HT-29 (cell line): ENCODE measurements at regions not wholly inside any gene's neighbourhood (a gene's known extent, or its start where the extent isn't known, plus 50 kb on each side); places are given as distances from the start of the nearest gene placed in this dataset.
"Not testable (repeated sequence)": the region's sequence is repeated elsewhere in the genome, so short reads cannot be mapped to it uniquely, and the experiment has no call there.

Source experiments
- DNase-seq: peaks from one replicate; pipeline ENCODE4 v3.0.0-alpha.2; 2015; ENCODE audit warnings: low spot score

DNA sequence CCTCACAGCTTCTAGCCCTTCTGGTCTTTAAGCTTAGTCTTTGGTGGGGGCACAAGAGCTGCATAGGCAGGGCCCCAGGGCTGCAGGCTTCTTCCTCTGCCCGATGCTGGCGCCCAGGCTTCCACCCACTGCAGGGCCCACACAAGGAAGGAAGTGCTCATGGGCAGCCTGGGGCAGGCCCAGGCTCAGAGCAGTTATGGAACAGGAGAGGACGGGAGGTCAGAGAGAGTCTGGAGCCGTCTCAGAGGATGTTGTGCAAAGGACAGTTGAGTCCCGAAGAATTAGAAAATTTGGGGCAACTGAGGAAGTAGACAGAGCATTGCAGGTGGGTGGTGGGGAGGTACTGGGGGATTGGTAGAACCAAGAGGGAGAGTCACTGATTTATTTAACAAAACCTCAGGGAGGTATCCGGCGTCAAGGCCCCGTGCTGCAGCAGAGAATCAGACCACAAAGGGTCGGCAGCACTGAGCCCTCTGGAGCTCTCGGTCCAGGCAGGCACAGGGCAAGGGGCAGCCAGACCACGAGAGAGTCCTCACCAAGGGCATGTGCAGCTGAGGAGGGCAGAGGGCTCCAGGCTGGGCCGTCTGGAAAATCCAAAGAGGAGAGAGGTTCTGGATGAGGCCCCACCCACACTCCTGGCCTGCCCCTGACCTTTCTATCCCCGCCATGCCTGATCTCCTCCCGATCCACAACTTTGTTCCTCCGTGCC is 110.8 kb upstream of the GLI2 start:
- no peak for DNase-seq

DNA sequence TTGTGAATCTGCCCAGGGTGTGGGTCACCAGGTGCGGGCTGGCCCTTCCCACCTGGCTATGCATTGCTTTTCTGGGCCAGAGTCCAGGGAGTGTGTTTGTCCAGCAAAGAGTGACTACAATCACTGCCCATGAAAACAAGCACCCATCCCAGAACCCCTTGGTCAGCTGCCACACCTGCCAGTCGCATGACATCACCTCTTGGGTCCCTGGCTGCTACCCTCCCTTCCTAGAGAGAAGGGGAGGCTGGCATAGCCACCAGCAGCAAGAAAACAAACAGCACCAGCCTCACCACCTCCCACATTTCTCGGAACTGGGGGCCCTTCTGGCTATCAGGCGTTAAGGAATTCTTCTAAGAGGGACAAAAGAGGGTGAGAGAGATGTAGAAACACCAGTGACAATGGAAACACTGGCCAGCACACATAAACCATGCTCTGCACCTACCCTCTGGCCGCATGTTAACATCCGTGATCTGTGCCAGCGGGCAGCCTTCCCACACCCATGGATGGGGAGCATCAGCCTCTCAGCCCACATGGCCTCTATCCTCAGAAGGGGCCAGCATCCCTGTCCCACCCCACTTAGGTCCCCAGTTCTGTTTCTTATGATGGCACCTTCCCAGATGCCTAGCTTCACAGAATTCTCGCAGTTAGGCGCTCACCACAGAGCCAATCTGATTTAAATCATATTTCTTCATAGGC is 109.7 kb upstream of the GLI2 start:
- DNase-seq: peak; percentile 6

DNA sequence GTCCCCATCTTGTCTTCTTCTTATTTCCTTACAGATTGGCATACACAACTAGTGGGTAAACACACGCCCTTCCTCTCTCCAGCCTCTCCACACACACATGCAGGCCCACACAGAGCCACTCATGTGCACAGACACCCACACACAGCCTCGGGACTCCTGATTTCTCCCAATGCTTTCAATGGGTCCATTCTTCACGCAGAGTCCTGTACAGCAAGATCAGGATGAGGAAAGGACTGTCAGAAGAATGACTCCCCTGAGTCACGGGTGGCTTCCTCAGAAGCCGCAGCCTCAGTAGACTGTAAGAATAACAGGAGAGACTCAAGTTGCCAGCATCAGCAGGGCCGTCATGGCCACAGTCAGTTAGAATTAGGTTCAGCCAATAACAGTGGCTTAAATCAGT is 109.1 kb upstream of the GLI2 start:
- DNase-seq: no peak

DNA sequence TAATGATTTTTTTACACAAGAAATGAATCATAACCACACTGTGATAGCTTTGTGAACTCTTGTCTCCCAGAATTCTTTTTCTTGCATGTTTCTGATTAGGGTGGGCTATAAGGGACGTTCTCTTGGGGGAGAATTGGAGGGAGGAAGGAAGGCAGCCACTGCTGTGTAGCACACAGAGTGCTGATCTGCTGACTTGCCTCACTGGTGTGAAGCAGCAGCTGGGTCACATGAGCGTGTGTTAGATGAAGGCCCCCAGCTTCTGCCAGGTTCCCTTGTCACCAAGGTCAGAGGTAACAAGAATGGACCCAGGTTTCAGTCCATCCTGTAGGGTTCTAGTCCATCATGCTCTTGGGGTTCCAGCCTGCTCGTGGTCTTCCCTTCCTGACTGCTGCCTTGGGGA is 107.4 kb upstream of the GLI2 start:
- no peak for DNase-seq

DNA sequence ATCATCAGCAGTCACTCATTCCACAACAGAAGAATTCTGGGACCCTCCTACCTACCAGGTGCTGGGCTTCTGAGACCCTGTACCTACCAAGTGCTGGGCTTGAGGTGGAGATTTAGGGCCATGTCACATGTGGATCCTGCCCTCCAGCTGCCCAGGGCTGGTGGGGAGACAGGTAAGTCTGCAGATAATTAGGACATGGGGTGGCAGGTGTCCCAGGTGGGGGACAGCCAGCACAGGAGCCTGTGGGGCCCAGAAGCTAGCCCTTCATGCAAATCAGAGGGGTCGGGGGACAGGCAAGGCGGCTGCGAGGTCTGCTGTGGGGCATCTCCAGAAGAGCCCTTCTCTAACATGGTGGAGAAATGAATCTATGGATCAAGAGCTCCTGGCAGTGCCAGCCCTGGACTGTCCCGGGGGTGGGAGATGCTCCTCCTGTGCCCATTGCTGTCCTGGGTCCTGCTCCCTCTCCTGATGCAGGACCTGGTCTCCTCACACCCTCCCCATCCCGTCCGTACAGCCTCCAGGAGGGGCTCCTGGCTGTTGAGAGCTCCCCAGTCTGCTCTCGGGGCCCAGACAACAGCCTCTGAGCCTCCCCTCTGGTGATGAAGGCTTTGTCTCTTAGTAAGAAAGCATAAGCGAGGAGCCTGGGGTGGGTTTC is 106.3 kb upstream of the GLI2 start:
- no peak for DNase-seq

DNA sequence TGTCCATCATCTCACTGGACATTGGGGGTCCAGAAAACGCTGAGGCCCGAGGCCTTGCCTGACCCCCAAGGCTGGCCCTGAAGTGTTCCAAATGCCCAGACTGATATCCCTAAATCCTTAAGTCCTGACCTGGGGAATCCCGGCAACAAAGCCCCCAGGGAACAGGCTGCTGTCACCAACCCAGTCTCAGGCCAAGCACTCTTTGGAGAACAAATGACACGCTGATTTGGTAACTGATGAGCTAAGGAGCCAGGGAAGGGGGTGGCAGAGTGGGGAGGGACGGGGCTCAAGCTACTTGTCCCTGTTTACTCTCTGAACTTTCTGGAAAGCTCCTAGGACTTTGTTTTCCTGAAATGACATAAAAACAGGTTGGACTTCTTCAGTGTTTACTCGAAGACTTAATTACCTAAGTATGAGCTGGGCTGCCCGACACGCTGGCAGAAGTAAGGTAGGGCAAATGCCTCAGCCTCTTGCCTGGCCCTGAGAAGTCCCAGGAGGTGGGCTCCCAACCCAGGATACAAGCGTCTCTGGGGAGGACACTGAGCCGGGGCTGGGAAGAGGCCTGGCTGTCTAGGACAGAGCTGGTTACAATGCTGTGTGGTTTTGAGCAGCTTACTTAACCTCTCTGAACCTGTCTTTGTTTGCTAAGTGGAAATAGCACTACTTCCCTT is 105.5 kb upstream of the GLI2 start:
- no peak for DNase-seq

DNA sequence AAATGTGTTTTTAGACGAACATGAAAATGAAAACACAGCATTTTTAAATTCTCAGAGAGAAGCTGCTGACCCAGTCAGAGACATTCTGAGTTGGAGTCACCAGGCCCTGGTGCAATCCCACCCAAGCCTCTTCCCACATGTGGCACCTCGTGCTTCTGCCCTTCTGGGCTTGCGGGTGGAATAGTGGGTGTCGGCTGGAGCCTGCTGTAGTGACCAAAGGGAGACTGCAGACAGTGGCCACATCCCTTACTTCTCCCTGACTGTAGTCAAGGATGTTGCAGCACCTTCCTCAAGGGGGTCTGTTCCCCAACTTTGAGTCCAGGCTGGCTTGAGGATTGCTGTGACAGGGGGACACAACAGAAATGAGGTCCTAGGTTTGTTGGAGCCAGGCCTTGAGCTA is 104.4 kb upstream of the GLI2 start:
- no peak for DNase-seq

DNA sequence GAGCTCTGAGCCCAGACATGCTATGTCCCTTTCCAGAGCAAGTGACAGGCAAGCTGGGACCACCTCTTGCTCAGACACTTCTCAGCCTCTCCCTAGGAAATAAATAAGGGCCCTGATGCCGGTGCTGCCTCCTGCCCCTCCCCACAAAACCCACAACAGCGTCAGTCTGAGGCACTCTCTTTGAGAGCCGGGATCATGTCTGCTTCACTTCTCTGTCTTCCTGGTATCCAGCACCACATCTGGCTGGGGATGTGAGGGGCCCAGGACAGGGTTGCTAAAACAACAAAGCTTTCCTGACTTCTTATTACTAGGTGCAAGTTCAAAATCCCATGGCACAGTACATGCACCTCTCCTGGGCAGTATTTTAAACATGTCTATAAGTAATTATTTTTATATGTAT is 103.9 kb upstream of the GLI2 start:
- no peak for DNase-seq

DNA sequence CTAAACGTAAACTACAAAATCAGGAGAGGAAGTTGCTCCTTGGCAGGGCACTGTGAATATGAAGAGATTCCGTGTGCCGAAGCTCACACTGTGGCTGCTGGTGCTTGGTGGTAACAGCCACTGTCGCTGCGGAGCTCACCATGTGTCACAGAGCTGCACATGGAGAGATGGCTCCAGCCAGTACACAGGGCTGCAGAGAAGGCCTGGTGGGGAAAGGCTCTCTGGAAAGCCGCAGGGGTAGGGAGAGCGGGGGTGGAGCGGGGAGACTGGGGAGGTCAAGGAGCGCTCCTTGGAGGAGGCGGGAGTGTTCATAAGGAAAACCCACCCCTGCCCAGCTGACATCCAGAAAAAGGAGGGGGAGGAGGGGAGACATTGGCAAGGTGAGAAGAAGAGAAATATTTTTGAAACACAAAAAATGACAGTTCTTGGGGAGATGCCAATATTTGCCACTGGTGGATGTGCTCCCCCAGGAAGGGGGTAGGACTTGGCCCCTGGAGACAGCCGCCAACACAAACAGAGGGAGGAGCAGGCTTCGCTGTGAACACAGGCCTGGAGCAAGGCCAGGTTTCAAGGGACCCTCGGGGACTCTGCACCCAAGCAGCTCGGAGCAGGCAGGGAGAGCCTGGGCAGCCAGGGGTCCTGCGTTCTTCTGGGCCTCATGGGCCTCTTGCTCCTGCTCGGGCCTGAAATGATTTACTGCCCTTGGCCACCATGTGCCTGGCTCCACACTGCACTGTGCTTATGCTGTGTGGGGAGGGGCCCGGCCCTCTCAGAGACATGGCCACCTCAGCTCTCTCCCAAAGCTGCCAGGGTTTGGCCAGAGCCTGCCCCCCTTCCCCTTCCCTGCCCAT is 102.6 kb upstream of the GLI2 start:
- no peak for DNase-seq

DNA sequence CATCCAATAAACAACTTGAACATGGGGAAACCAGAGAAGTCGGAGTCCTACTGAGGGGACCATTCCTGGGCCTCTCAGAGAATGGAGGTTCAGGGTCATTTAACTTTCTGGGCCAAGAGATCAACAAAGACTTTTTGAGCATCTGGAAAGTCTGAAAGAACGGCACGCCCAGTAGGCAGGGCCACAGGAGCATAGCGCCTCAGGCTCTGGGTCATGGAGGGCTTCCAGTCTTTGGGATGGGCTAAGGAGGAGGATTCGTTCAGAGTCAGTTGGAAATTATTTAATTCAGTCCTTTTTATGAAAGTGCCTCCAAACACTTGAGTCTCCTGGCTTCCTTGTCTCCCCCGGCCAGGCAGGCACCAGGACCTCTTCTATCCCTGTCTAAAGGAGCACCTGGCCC is 101.1 kb upstream of the GLI2 start:
- DNase-seq: no peak

DNA sequence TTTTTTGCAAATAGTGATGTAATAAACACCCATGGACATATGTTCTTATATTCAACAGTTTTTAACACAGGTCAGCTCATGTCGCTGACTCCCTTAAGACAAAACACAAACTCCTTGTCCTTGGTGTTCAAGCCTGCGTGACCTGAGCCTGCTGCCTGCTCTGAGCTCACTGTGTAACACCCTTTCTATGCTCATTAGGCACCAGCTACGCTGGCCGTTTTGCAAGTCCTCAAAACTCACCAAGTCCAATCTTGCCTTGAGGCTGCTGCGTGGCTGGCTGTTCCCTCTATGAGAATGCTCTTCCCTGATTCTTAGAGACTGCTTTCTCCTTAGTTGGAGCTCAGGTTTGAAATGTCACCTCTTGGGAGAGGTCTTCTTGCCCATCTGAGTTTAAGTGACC is 100.5 kb upstream of the GLI2 start:
- no peak for DNase-seq

DNA sequence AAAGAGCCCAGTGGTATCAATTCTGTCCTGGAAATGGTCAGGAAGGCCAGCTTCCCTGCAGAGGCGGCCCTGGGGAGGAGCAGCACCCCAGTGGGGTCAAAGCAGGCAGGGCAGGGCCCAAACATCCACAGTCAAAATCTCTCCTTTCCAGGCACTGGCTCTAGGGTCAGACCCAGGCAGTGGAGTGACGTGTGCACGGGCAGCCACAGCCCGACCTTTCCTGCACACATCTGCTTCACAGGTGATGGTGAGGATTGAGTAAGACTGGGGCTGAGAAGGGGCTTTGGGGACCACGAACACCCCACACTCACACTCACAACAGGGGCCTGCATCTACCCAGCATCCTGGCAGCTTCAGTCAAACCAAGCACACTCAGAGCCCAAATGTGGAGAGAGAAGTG is 97.8 kb upstream of the GLI2 start:
- no peak for DNase-seq

DNA sequence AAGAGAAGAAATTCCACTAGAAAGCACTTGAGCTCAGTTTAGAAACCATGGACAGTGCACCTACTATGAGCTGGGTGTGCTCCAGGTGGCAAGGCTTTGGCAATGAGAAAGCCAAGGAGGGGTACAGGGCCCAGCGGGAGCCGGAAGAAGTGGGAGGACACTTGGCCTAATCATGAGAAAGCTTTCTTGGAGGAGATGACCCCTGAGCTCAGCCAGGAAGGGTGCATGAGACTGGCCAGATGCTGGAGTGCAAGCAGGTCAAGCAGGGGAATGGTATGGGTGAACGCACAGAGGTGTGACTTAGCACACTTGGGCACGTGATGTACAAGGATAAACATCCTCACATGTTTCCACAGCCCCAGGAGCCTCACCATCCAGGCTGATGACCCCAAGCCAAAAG is 97.2 kb upstream of the GLI2 start:
- DNase-seq: no peak

DNA sequence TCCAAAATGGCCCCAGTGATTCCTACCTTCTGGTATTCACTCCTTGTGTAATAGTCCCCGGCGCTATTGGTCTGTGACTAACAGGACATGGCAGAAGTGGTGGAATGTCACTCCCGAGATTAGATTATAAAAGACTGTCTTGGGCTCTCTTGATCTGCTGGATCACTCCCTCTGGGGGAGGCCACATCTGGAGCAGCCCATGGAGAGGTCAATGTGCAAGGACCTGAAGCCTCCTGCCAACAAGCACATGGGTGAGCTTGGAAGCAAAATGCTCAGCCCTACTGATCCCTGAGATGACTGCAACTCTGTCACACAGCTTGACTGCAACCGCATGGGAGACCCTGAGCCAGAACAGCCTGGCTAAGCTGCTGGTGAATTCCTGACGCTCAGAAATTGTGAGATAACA is 94.3 kb upstream of the GLI2 start:
- DNase-seq: no peak

DNA sequence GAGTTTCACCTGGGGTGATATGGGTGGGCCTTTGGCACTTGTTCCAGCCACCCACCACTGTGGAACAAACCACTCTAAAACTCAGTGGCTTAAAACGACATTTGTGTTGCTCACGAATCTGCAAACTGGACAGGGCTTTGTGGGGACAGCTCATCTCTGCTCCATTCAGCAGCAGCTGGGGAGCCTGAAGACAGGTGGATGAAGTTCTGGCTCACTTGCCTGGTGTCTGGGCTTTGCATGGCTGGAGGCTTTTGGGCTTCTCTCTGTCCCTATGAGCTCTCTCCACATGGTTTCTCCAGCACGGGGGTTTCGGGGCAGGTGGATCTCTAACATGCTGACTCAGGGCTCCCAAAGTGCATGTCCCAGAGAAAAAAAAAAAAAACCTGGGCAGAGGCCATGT is 93.0 kb upstream of the GLI2 start:
- DNase-seq: no peak

DNA sequence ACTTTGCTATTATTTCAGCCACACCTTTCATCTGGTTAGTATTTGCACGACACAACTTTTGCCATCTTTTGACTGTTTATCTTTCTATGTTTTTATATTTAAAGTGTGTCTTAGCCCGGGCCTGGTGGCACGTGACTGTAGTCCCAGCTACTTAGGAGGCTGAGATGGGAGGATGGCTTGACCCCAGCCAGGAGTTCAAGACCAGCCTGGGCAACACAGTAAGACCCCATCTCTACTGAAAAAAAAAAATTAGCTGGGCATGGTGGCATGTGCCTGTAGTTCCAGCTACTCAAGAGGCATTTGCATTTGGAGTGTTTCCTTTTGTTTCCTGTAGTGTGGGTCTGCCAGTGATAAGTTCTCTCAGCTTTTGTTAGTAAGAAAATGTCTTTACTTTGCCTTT is 88.7 kb upstream of the GLI2 start:
- no peak for DNase-seq

DNA sequence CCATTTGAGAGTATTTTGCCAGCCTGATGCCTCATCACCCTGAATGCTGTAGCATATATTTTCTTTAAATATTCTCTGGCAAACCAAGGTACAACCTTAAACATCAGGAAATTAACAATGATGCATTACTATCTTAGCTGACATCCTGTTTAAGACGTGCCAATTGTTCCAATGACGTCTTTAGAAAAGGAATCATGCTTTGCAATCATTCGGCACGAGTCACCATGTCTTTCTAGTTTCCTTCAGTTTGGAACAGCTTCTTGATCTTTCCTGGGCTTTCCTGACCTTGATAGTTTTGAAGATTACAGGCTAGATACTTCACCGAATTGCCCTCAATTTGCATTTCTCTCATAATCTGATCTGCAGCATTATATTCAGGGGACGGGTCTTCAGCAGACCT is 88.2 kb upstream of the GLI2 start:
- DNase-seq: no peak

DNA sequence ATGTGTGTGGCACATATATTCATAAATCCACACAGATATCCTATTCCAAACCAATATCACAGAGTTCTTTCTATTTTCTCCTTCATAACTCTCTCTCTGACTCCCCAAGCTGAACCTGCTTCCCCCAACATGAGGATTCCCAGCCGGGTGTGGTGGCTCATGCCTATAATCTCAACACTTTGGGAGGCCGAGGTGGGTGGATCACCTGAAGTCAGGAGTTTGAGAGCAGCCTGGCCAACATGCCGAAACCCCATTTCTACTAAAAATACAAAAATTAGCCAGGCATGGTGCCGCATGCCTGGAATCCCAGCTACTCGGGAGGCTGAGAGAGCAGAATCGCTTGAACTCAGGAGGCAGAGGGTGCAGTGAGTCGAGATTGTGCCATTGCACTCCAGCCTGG is 86.3 kb upstream of the GLI2 start:
- DNase-seq: not testable (repeated sequence)

DNA sequence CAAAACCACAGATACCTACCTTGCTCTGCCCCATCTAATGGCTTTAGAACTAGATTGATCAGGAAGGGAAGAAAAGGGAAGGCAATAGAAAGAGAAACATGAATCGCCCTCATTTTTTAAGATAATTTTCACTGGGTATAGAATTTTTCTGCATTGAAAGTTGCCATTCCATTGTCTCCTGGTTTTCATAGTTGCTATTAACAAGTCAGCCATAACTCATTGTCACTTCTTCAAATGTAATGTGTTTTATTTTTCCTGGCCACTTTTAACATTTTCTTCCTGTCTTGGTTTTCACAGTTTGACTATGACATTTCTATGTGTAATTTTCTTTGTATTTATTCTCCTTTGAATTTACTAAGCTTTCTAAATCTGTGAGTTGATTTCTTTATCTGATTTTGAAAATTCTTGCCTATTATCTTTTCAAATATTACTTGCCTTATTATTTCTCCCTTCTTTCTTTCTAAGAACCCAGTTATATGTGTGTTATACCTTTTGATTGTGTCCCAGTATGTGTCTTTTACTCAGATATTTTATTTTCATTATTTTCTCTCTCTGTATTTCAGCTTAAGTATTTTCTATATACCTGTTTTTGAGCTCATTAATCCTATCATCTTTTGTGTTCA is 85.5 kb upstream of the GLI2 start:
- DNase-seq: no peak

DNA sequence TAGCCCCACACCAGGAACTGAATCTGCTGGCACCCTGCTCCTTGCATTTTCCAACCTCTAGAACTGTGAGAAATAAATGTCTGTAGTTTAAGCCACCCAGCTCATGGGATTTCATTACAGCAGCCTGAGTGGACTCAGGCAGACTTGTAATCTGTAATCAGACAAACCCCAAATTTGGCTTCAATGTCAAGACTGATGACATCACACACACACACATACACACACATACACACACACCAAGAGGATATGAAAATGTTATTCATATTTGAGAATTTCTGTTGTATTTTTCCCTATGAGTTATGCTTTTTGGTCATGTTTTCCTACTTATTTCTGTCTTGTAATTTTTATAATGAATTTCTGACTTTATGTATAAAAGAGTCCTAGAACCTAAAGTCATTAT is 83.8 kb upstream of the GLI2 start:
- DNase-seq: no peak

DNA sequence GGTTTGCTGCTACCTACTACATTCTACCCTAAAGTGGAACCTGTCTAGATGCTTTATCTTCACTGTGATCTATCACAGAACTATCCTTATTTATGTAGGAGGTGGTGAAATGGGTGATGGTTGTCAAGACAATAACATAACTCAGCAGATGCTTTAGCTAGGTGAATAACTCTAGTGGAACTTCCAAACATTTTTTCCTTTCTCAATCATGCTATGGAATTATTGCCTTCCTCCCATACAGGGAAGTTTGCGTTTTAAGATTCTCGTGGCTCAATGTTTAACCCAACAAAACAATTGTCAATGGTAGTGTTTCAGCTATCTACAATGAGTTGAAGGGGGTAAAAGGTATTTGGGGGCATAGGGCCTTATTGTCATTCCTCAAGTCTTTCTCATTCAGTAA is 82.6 kb upstream of the GLI2 start:
- DNase-seq: no peak
